Lower leg skin (tissue), 4 donors: ENCODE measurements at regions not wholly inside any gene's neighbourhood (a gene's known extent, or its start where the extent isn't known, plus 50 kb on each side); places are given as distances from the start of the nearest gene placed in this dataset.

Experiments used
- DNase-seq, 2 donors: peaks; one replicate each; pipeline ENCODE4 v3.0.0-alpha.2; 2019; ENCODE audit warnings: low spot score in 2 of 2
- H3K4me3 ChIP-seq: fragments of 200-600 bp; sonication (generic); 2 replicates; pipeline ENCODE4 v1.5.1; 2017; ENCODE audit warnings: mild to moderate bottlenecking, low read depth; ENCODE audit not compliant: poor library complexity, severe bottlenecking
- POLR2A ChIP-seq, 2 donors: fragments of 450-650 bp; IDR thresholded peaks; one replicate each; pipeline ENCODE4 v1.6.1; 2016 to 2017; ENCODE audit warnings: antibody characterized with exemption in 2 of 2, mild to moderate bottlenecking in 1 of 2, moderate library complexity in 1 of 2
- WGBS, 2 donors: methylation state at CpG; one replicate each; pipeline ENCODE4 v1.1.5; 2018; 5-methylcytosine and 5-hydroxymethylcytosine counted together
- intact Hi-C: fragments of 100-400 bp; cut with DNase I; formaldehyde crosslinking; loops from one replicate; pipeline ENCODE4 v1.15.0; 2023; ENCODE audit warnings: low total_unique reads
- TF ChIP-seq, protein P1 (sequence below), 3 donors: fragments of 450-650 bp; IDR thresholded peaks; one replicate each; pipeline ENCODE4 v1.5.1; 2016; ENCODE audit warnings: antibody characterized with exemption in 3 of 3, mild to moderate bottlenecking in 3 of 3, moderate library complexity in 2 of 3

DNA sequence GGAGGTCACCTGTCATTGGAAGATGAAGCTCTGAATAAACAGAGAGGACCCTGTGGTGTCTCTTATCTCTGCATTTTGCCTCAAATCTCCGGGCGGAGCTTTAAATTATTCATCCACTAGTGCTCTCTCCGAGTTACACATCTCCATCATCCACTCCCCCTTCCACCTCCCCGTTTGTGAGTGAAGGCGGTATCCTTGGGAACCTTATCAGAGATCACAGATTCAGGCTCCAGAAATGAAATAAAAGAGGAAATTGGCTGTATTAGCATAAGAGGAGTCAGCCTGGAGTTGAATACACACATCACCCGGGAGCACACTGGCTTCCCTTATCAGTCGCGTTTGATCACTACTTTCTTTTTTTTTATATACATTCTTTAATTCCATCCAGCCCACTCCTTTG is 1184.8 kb downstream of the GATA3 start:
- DNase-seq: no peak
- no peak overlapping the region for H3K4me3 ChIP-seq
- intact Hi-C loops: no loop called here
- TF ChIP-seq, protein P1, sequence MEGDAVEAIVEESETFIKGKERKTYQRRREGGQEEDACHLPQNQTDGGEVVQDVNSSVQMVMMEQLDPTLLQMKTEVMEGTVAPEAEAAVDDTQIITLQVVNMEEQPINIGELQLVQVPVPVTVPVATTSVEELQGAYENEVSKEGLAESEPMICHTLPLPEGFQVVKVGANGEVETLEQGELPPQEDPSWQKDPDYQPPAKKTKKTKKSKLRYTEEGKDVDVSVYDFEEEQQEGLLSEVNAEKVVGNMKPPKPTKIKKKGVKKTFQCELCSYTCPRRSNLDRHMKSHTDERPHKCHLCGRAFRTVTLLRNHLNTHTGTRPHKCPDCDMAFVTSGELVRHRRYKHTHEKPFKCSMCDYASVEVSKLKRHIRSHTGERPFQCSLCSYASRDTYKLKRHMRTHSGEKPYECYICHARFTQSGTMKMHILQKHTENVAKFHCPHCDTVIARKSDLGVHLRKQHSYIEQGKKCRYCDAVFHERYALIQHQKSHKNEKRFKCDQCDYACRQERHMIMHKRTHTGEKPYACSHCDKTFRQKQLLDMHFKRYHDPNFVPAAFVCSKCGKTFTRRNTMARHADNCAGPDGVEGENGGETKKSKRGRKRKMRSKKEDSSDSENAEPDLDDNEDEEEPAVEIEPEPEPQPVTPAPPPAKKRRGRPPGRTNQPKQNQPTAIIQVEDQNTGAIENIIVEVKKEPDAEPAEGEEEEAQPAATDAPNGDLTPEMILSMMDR (IDR thresholded peaks at IDR 0.05): no peak
- TF ChIP-seq POLR2A (IDR thresholded peaks at IDR 0.05): no peak
- WGBS, 2 donors: 32 to 33% methylated on average over 8 of the region's 8 CpGs

DNA sequence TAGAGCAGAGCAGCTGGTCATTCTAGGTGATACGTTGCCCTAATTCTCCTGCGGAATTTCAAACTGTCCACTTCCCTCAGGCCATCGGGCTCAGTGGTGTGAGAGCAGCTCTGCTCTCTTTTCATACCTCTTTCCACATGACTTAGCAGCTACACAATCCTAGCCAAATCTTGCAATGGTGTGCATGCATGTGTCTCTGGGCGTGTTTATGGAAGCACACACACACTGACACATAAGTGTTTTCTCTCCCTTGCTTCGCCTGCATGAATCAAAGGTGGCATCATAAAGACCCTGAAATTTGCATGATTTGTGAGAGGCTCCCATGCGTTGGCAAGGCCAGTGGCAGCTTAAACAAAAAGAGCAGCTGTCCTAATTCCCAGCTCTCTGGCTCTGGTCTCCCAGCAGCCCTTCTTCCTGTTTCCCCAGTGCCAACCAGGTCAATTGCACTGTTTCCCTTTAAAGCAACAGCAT is 1189.5 kb downstream of the GATA3 start:
- intact Hi-C loops: no loop called here
- no peak overlapping the region for H3K4me3 ChIP-seq
- WGBS, 2 donors: 56 to 78% methylated on average over 6 of the region's 6 CpGs
- no peak for DNase-seq
- no peak for TF ChIP-seq POLR2A (IDR thresholded peaks at IDR 0.05)
- TF ChIP-seq, protein P1 (IDR thresholded peaks at IDR 0.05): no peak

DNA sequence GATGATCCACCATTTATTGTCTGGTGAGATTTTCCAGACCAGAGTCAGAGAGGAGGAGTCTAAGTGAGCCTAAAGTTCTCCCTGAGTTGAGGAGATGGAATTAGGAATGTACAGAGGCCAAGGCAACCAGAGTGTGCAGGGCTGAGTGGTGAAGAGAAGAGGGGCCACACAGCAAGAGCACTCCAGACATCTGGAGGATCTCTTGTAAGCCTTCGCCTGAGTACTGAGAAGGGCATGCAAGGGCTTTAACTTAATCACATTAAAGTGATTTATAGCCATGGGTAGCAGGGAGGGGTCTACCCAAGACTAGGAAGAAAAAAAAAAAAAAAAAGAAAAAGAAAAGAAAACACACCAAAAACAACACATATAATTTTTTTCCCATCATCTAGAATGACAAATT is 1190.4 kb downstream of the GATA3 start:
- no peak for TF ChIP-seq POLR2A (IDR thresholded peaks at IDR 0.05)
- TF ChIP-seq, protein P1 (IDR thresholded peaks at IDR 0.05): no peak
- 86% methylated on average over 1 of the region's 1 CpG for WGBS, 2 donors
- no peak for DNase-seq
- intact Hi-C loops: no loop called here
- H3K4me3 ChIP-seq: no peak overlapping the region

DNA sequence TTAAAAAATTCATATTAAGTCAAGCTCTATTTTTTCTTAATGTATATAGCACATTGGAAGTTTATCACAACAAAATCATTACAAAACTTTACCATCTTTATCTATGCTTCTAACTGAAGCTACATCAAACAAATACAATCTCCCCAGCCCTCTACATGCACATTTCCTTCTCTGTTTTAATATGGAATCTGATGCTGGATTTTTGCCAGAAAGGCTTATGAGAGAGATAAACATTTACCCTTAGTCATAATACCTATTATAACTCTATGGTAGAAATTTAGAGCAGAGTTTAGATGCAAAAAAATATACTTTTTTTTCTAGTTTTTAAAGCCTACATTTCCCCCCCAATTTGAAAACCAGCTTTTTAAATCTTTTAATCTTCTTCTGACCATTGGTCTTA is 1198.6 kb downstream of the GATA3 start:
- DNase-seq: no peak
- no peak overlapping the region for H3K4me3 ChIP-seq
- intact Hi-C loops: no loop called here
- TF ChIP-seq POLR2A (IDR thresholded peaks at IDR 0.05): no peak

DNA sequence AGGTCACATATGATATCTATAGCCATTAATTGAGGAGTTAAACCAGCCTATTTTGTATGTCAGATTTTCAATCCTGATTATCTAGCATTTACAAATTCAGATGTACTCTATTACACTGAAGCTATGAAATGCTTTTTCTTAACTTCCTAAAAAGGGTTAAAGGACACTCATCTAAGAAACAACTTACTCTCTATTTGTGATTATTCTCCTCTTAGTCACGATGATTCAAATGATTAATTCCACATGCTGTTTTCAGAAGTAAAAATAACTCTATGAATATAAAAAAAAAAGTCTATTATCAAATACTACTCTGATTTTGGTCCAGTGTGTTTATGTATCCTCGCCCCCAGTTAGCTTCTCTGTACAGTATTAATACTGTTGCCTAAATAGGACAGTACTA is 1199.9 kb downstream of the GATA3 start:
- no peak overlapping the region for H3K4me3 ChIP-seq
- TF ChIP-seq POLR2A (IDR thresholded peaks at IDR 0.05): no peak
- TF ChIP-seq, protein P1 (IDR thresholded peaks at IDR 0.05): no peak
- intact Hi-C loops: no loop called here
- WGBS, 2 donors: 38 to 43% methylated on average over 2 of the region's 2 CpGs
- no peak for DNase-seq

DNA sequence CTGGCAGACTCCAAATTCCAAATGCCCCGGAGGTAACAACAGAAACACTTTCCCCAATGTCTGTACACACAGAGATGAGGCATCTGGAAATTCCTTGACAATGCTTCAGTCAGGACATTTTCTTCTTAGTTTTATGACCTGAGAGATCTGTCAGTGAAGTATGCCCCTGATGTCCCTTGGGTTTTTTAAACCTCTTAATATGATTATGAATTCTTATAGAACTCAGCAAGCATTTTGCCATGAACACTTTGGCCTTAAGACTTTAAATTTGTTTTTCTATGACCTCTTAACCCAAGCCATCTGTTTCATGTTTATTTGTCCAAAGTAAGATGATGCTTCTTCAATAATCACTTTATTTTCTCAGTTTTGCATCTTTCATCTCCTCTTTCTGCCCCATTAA is 1206.2 kb downstream of the GATA3 start:
- WGBS, 2 donors: 50 to 62% methylated on average over 1 of the region's 1 CpG
- intact Hi-C loops: no loop called here
- no peak overlapping the region for H3K4me3 ChIP-seq
- DNase-seq: no peak
- no peak for TF ChIP-seq POLR2A (IDR thresholded peaks at IDR 0.05)
- TF ChIP-seq, protein P1 (IDR thresholded peaks at IDR 0.05): no peak
